B cell (primary cell): ENCODE measurements at regions not wholly inside any gene's neighbourhood (a gene's known extent, or its start where the extent isn't known, plus 50 kb on each side); places are given as distances from the start of the nearest gene placed in this dataset.

Source experiments
- ATAC-seq: fragments of 200-7000 bp; cut with Tn5 transposase; one replicate; pipeline ENCODE4 v1.10.0; 2021; ENCODE audit warnings: low read depth, mild to moderate bottlenecking, moderate number of reproducible peaks, moderate library complexity
- CTCF ChIA-PET: fragments of 350-600 bp; sonication (Branson Sonifier 250); formaldehyde crosslinking; loops from one replicate; lab custom pipeline; 2021; ENCODE audit warnings: antibody characterized with exemption, inconsistent platforms; lab: Charles Lee
- POLR2A ChIA-PET: fragments of 350-600 bp; sonication (Branson Sonifier 250); formaldehyde crosslinking; loops from one replicate; lab custom pipeline; 2021; ENCODE audit warnings: antibody characterized with exemption; lab: Charles Lee
- DNase-seq: peaks from one replicate; pipeline ENCODE4 v3.0.0; 2013
- H2AFZ ChIP-seq: 2 replicates; pipeline ENCODE4 v1.6.1; 2012; ENCODE audit warnings: mild to moderate bottlenecking, low read depth, low read length; ENCODE audit not compliant: insufficient read depth, poor library complexity, severe bottlenecking
- H3K27ac ChIP-seq, 2 donors: 1 replicate in 1 of 2; 2 replicates in 1 of 2; pipeline ENCODE4 v1.5.1; 2012 to 2013; ENCODE audit warnings: low read length in 2 of 2, mild to moderate bottlenecking in 2 of 2, moderate library complexity in 1 of 2
- H3K27me3 ChIP-seq, 4 experiments: fragments of 200-600 bp in 1 of 4; sonication (generic) in 1 of 4; replicated peaks in 1 of 4; 1 replicate in 2 of 4; 2 replicates in 2 of 4; pipeline versions ENCODE4 v1.6.1 to v1.7.0; 2013 to 2016; ENCODE audit warnings: low read length in 3 of 4, mild to moderate bottlenecking in 2 of 4, mixed read lengths in 1 of 4, moderate library complexity in 1 of 4; ENCODE audit not compliant: insufficient read depth in 4 of 4, control insufficient read depth in 3 of 4; ENCODE audit errors: control extremely low read depth in 1 of 4
- H3K36me3 ChIP-seq, 2 experiments: replicated peaks in 1 of 2; 1 replicate in 1 of 2; 2 replicates in 1 of 2; pipeline versions ENCODE4 v1.6.1 to v1.7.1; 2013; ENCODE audit warnings: low read length in 1 of 2; ENCODE audit not compliant: insufficient read depth in 2 of 2, control insufficient read depth in 1 of 2; ENCODE audit errors: control extremely low read depth in 1 of 2, extremely low read depth in 1 of 2
- H3K4me1 ChIP-seq, 2 donors: fragments of 200-600 bp in 1 of 2; sonication (generic) in 1 of 2; 1 replicate in 1 of 2; 2 replicates in 1 of 2; pipeline versions ENCODE4 v1.5.1 to v1.6.1; 2013 to 2017; ENCODE audit warnings: low read length in 2 of 2; ENCODE audit not compliant: control insufficient read depth in 2 of 2, insufficient read depth in 2 of 2
- H3K4me2 ChIP-seq: replicated peaks from 2 replicates; pipeline ENCODE3; 2012; ENCODE audit warnings: mild to moderate bottlenecking, low read depth, low read length; ENCODE audit not compliant: poor library complexity, severe bottlenecking
- H3K4me3 ChIP-seq, 5 experiments: fragments of 200-600 bp in 1 of 5; sonication (generic) in 1 of 5; 1 replicate in 3 of 5; 2 replicates in 2 of 5; pipeline versions ENCODE4 v1.5.1 to v1.7.0; 2011 to 2016; ENCODE audit warnings: low read length in 4 of 5, mild to moderate bottlenecking in 4 of 5, low read depth in 2 of 5, control low read depth in 1 of 5, moderate library complexity in 1 of 5; ENCODE audit not compliant: insufficient read depth in 1 of 5; ENCODE audit errors: control extremely low read depth in 1 of 5, extremely low read depth in 1 of 5
- H3K79me2 ChIP-seq: fragments of 200-600 bp; sonication (generic); one replicate; pipeline ENCODE4 v1.6.0; 2016; ENCODE audit warnings: low read length; ENCODE audit not compliant: control insufficient read depth, insufficient read depth
- H3K9ac ChIP-seq: fragments of 200-600 bp; sonication (generic); 2 replicates; pipeline ENCODE4 v1.6.1; 2017; ENCODE audit warnings: mild to moderate bottlenecking, low read length, moderate library complexity
- H3K9me3 ChIP-seq, 3 donors: one replicate each; pipeline versions ENCODE4 v1.6.1 to v1.7.1; 2013; ENCODE audit warnings: low read length in 2 of 3; ENCODE audit not compliant: control insufficient read depth in 2 of 3, insufficient read depth in 1 of 3; ENCODE audit errors: control extremely low read depth in 1 of 3
- H4K20me1 ChIP-seq: 2 replicates; pipeline ENCODE4 v1.6.0; 2012; ENCODE audit warnings: mild to moderate bottlenecking, low read length; ENCODE audit not compliant: insufficient read depth, control insufficient read depth, poor library complexity, severe bottlenecking
- H3K27ac Mint-ChIP-seq: one replicate; pipeline ENCODE4 v1.8.0; 2021; ENCODE audit warnings: mixed read lengths
- H3K27me3 Mint-ChIP-seq: one replicate; pipeline ENCODE4 v1.8.0; 2021; ENCODE audit warnings: mixed read lengths
- H3K4me1 Mint-ChIP-seq: one replicate; pipeline ENCODE4 v1.8.0; 2021; ENCODE audit warnings: mixed read lengths
- H3K4me3 Mint-ChIP-seq: one replicate; pipeline ENCODE4 v1.8.0; 2021; ENCODE audit warnings: mixed read lengths
- H3K9me3 Mint-ChIP-seq: one replicate; pipeline ENCODE4 v1.8.0; 2022; ENCODE audit warnings: mixed read lengths; ENCODE audit not compliant: insufficient read depth
- EZH2 ChIP-seq: IDR thresholded peaks from 2 replicates; pipeline ENCODE4 v1.6.1; 2012; ENCODE audit warnings: borderline replicate concordance, low read depth, mild to moderate bottlenecking, moderate library complexity, low read length; ENCODE audit not compliant: insufficient read depth, poor library complexity, severe bottlenecking
- WGBS: methylation state at CpG from one replicate; pipeline ENCODE4 v1.1.5; 2013; ENCODE audit warnings: missing lambda C conversion rate; ENCODE audit not compliant: insufficient coverage; 5-methylcytosine and 5-hydroxymethylcytosine counted together
- intact Hi-C: fragments of 100-400 bp; cut with micrococcal nuclease; formaldehyde crosslinking; loops from one replicate; pipeline ENCODE4 v1.10.0; 2022
- TF ChIP-seq, protein P1 (sequence below): fragments of 200-600 bp; IDR thresholded peaks from one replicate; pipeline ENCODE4 v1.8.0; 2022; ENCODE audit warnings: antibody characterized with exemption, mild to moderate bottlenecking

DNA sequence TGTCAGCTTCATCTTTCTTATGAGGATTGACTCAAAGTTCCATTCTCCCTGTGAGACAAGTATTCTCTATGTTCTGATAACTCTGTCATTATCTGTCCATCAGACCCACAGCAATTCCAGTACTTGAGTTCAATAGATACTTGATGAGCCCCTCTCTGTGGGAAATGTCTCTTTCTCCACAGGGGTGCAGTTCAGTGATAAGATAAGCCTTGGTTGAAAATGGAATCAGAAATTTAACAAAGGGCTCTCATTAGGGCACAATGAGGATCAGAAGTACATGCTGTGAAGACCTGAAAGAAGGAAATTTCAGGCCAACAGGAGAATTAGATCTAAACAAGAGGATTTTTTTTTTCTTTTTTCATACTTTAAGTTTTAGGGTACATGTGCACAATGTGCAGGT is 737.3 kb downstream of the MTRR start:
- TF ChIP-seq EZH2, result no peak
- TF ChIP-seq, protein P1, sequence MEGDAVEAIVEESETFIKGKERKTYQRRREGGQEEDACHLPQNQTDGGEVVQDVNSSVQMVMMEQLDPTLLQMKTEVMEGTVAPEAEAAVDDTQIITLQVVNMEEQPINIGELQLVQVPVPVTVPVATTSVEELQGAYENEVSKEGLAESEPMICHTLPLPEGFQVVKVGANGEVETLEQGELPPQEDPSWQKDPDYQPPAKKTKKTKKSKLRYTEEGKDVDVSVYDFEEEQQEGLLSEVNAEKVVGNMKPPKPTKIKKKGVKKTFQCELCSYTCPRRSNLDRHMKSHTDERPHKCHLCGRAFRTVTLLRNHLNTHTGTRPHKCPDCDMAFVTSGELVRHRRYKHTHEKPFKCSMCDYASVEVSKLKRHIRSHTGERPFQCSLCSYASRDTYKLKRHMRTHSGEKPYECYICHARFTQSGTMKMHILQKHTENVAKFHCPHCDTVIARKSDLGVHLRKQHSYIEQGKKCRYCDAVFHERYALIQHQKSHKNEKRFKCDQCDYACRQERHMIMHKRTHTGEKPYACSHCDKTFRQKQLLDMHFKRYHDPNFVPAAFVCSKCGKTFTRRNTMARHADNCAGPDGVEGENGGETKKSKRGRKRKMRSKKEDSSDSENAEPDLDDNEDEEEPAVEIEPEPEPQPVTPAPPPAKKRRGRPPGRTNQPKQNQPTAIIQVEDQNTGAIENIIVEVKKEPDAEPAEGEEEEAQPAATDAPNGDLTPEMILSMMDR, result no peak
- no peak overlapping the region for H2AFZ ChIP-seq
- H3K79me2 ChIP-seq, result no peaks in the 10 kb centered on the region
- no peak overlapping the region for H3K9ac ChIP-seq
- no peaks in the 10 kb centered on the region for H3K27me3 ChIP-seq
- H3K4me2 ChIP-seq, result no peak overlapping the region
- no peak overlapping the region for H3K4me3 ChIP-seq
- Mint-ChIP-seq H3K9me3 (no peaks in the 10 kb centered on the region), H3K4me1 (no peaks in the 10 kb centered on the region), H3K27me3 (no peaks in the 10 kb centered on the region), H3K4me3 (no peak overlapping the region), H3K27ac (no peak overlapping the region)
- intact Hi-C loops, result no loop called here
- H3K9me3 ChIP-seq, result no peaks in the 10 kb centered on the region
- DNase-seq (no peak), ATAC-seq (no peak)
- CTCF ChIA-PET, result no interaction called here
- H3K27ac ChIP-seq, result no peak overlapping the region
- no peaks in the 10 kb centered on the region for H4K20me1 ChIP-seq
- no peaks in the 10 kb centered on the region for H3K4me1 ChIP-seq
- H3K36me3 ChIP-seq, result no peaks in the 10 kb centered on the region
- POLR2A ChIA-PET, result no interaction called here

GRCh38 chr5:8611067-8611466 is 742.1 kb downstream of the MTRR start:
- no peak overlapping the region for H3K9ac ChIP-seq
- CTCF ChIA-PET, result no interaction called here
- no peaks in the 10 kb centered on the region for H4K20me1 ChIP-seq
- H3K4me2 ChIP-seq, result no peak overlapping the region
- no peak overlapping the region for H2AFZ ChIP-seq
- no peaks in the 10 kb centered on the region for H3K27me3 ChIP-seq
- ATAC-seq (no peak), DNase-seq (no peak)
- no peaks in the 10 kb centered on the region for H3K79me2 ChIP-seq
- TF ChIP-seq, protein P1, result no peak
- TF ChIP-seq EZH2, result no peak
- H3K4me1 Mint-ChIP-seq, result no peaks in the 10 kb centered on the region
- no peaks in the 10 kb centered on the region for H3K4me1 ChIP-seq
- WGBS, result no CpG with 5 or more reads among the region's 3 CpGs
- peaks cover 4% of the 10 kb centered on the region for H3K9me3 Mint-ChIP-seq
- intact Hi-C loops, result no loop called here
- no peak overlapping the region for H3K27ac ChIP-seq
- no peaks in the 10 kb centered on the region for H3K27me3 Mint-ChIP-seq
- H3K27ac Mint-ChIP-seq, result no peak overlapping the region
- H3K4me3 Mint-ChIP-seq, result no peak overlapping the region
- H3K4me3 ChIP-seq, result no peak overlapping the region
- no peaks in the 10 kb centered on the region for H3K9me3 ChIP-seq
- no peaks in the 10 kb centered on the region for H3K36me3 ChIP-seq
- POLR2A ChIA-PET, result no interaction called here
